Left lung (tissue), 4 donors: ENCODE measurements at regions not wholly inside any gene's neighbourhood (a gene's known extent, or its start where the extent isn't known, plus 50 kb on each side); places are given as distances from the start of the nearest gene placed in this dataset.
A peak's percentile ranks its signal among the peaks of the same experiment; 100 is the strongest.

ENCODE experiments used
- ATAC-seq: fragments of 200-7000 bp; cut with Tn5 transposase; one replicate; pipeline ENCODE4 v1.9.1; 2020; ENCODE audit warnings: moderate library complexity
- DNase-seq, 4 donors: peaks; one replicate each; pipeline ENCODE4 v3.0.0-alpha.2; 2013 to 2020
- H3K27ac ChIP-seq, 2 donors: fragments of 200-600 bp; sonication (generic) in 1 of 2; one replicate each; pipeline versions ENCODE4 v1.5.0 to v1.8.0; 2020 to 2021
- H3K27me3 ChIP-seq, 2 donors: fragments of 200-600 bp; sonication (generic) in 1 of 2; one replicate each; pipeline versions ENCODE4 v1.5.0 to v1.8.0; 2020 to 2021
- H3K36me3 ChIP-seq, 2 donors: fragments of 200-600 bp; sonication (generic) in 1 of 2; one replicate each; pipeline versions ENCODE4 v1.5.0 to v1.8.0; 2020 to 2021
- H3K4me1 ChIP-seq, 2 donors: fragments of 200-600 bp; one replicate each; pipeline ENCODE4 v1.8.0; 2021
- H3K4me3 ChIP-seq, 2 donors: fragments of 200-600 bp; sonication (generic) in 1 of 2; one replicate each; pipeline versions ENCODE4 v1.5.0 to v1.8.0; 2020 to 2021; ENCODE audit warnings: mild to moderate bottlenecking in 1 of 2
- H3K9me3 ChIP-seq, 2 donors: fragments of 200-600 bp; sonication (generic) in 1 of 2; one replicate each; pipeline versions ENCODE4 v1.5.0 to v1.8.0; 2020 to 2021
- intact Hi-C, 2 donors: fragments of 100-400 bp; cut with DNase I; formaldehyde crosslinking; loops; one replicate each; pipeline versions ENCODE4 v1.11.2 to v1.14.2; 2022
- TF ChIP-seq, protein P1 (sequence below), 2 donors: fragments of 200-600 bp; sonication (generic) in 1 of 2; IDR thresholded peaks; one replicate each; pipeline versions ENCODE4 v1.5.0 to v1.8.0; 2021; ENCODE audit warnings: antibody characterized with exemption in 2 of 2
- donor health status: DM: no; HTN: yes; CAD: no.
- donor health status: DM: no; HTN: no; CAD: no.

DNA sequence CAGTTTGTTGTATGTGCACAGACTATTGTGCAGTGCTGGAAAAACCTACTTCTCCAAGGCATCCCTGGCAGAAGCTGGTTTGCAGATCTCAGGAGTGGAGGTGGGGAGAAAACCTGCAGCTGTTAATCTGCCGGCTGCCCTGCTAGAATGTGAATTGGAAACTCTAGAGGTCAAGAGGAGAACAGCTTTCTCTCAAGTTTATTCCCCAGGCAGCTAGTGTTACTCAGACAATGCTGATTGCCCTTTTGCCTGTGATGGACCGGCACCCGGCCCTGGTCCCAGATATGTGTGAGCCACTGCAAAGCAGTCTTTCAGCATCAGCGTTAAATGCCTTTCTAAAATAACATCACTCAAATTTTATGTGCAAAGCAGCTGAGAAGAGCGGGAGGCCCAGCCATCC is 129.7 kb upstream of the TPM1 start:
- Histone ChIP-seq H3K9me3 (no peaks in the 10 kb centered on the region), H3K4me1 (no peaks in the 10 kb centered on the region), H3K36me3 (no peaks in the 10 kb centered on the region), H3K4me3 (no peak overlapping the region), H3K27me3 (no peaks in the 10 kb centered on the region), H3K27ac (no peak overlapping the region)
- TF ChIP-seq, protein P1, sequence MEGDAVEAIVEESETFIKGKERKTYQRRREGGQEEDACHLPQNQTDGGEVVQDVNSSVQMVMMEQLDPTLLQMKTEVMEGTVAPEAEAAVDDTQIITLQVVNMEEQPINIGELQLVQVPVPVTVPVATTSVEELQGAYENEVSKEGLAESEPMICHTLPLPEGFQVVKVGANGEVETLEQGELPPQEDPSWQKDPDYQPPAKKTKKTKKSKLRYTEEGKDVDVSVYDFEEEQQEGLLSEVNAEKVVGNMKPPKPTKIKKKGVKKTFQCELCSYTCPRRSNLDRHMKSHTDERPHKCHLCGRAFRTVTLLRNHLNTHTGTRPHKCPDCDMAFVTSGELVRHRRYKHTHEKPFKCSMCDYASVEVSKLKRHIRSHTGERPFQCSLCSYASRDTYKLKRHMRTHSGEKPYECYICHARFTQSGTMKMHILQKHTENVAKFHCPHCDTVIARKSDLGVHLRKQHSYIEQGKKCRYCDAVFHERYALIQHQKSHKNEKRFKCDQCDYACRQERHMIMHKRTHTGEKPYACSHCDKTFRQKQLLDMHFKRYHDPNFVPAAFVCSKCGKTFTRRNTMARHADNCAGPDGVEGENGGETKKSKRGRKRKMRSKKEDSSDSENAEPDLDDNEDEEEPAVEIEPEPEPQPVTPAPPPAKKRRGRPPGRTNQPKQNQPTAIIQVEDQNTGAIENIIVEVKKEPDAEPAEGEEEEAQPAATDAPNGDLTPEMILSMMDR (IDR thresholded peaks at IDR 0.05), result no peak
- intact Hi-C loops, result no loop called here
- ATAC-seq (peak; percentile 41), DNase-seq (no peak)

DNA sequence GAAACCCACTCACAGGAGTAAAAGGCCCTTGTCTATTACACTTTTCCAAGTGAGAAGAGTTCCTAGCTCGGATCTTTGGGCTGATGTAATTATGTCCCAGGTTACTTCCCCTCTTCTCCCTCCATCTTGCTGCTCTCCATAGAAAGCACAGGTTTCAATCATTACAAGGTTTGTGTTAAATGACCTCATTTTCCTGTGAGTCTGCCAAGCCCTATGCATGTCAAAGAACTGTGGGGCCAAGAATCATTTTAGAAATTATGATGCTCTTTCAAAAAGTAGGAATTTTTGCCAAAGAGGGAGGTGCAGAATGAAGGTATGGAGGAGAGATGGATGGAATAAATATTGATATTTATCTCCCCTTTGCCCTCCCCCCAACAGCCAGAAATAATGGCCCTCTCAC is 129.3 kb upstream of the TPM1 start:
- no peak for ATAC-seq
- H3K9me3 ChIP-seq, result no peaks in the 10 kb centered on the region
- intact Hi-C loops, result no loop called here
- no peak overlapping the region for H3K27ac ChIP-seq
- H3K36me3 ChIP-seq, result no peaks in the 10 kb centered on the region
- DNase-seq, result no peak
- TF ChIP-seq, protein P1 (IDR thresholded peaks at IDR 0.05), result no peak
- H3K4me3 ChIP-seq, result no peak overlapping the region
- no peaks in the 10 kb centered on the region for H3K27me3 ChIP-seq
- no peaks in the 10 kb centered on the region for H3K4me1 ChIP-seq

DNA sequence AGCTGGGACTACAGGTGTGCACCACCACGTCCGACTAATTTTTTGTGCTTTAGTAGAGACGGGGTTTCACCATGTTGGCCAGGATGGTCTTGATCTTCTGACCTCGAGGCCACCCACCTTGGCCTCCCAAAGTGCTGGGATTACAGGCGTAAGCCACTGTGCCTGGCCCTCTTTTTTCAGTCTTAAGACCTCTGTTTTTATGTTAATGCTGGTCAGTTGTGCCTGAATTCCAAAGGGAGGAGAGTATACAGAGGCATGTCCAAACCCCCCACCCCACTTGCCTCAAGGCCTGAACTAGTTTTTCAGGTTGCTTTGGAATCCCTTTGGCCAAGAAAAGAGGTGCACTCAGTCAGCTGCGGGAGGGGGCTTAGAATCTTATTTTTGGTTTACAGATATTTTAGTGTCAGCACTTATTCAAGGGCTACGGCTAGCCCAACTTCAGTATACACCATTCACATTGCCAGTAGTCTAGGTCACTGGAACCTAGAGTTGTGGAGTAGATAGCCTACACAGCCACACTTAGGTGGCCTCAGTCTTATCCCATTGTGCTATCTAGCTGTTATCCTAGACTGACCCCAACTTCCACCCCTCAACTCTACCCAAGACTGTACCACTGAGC is 128.0 kb upstream of the TPM1 start:
- no peak overlapping the region for H3K4me3 ChIP-seq
- no peaks in the 10 kb centered on the region for H3K36me3 ChIP-seq
- no peak for ATAC-seq
- no peaks in the 10 kb centered on the region for H3K9me3 ChIP-seq
- no peaks in the 10 kb centered on the region for H3K27me3 ChIP-seq
- H3K27ac ChIP-seq, result no peak overlapping the region
- DNase-seq, result no peak
- intact Hi-C loops, result no loop called here
- TF ChIP-seq, protein P1 (IDR thresholded peaks at IDR 0.05), result no peak
- no peaks in the 10 kb centered on the region for H3K4me1 ChIP-seq

DNA sequence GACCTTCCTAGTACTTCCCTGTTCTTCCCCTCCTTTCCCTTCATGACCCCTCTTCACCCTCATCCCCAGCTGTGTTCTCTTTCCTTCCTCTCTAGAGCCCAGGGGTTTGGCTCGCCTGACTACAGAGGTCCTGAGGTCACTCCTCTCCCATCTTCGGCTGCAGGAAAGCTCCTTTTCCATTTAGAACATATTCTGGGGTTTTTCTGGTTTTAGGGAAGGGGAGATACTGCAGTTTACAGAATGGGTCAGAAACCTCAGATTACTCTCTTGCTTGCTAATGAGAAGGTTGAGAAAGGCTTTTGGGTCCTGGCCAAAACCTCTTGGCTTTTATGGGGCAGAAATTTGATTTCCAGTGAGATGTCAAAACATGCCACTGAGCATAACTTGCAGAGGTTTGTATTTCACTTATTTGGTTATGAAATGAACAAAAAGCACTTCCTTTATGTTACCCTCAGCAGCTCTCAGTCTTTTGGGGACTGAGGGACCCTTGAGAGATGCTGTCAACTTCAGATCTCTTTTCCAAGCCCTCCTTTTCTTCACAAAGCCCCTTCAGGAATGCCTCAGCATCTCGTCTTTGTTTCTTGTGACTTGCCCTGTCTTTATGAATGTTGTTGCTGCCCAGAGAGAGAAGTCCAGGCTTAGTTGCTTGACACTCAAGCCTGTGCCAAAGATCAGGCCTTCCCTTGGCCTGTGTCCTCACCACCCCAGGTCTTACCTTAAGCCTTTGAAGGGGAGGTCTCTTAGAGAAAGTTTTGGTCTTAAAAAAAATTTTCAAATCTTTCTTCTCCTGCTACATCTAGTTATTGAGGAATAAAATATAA is 121.7 kb upstream of the TPM1 start:
- TF ChIP-seq, protein P1 (IDR thresholded peaks at IDR 0.05), result no peak
- intact Hi-C loops, result no loop called here
- no peak overlapping the region for H3K4me3 ChIP-seq
- H3K4me1 ChIP-seq, result peaks cover 3 to 18% of the 10 kb centered on the region in 2 donors
- peak in 2 of 4 donors; percentile 23 to 39 for DNase-seq
- peak; percentile 64 for ATAC-seq
- H3K9me3 ChIP-seq, result no peaks in the 10 kb centered on the region
- H3K36me3 ChIP-seq, result no peaks in the 10 kb centered on the region
- H3K27ac ChIP-seq, result no peak overlapping the region
- H3K27me3 ChIP-seq, result no peaks in the 10 kb centered on the region

DNA sequence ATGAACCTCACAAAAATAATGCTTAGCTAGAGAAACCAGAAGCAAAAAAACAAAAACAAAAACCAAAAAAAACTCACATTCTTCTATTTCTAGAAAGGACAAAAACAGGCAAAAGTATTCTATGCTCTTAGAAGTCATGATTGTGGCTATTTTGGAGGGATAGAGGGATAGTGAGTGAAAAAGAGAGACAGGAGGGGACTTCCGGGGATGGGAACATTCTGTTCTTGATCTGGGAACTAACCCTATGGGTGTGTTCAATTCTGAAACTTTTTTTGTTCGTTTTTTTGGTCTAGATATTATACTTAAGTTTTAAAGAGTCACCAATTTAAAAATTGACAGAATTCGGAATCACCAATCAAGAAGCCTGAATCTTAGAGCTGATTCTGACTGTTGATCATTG is 120.0 kb upstream of the TPM1 start:
- Histone ChIP-seq H3K4me3 (no peak overlapping the region), H3K9me3 (no peaks in the 10 kb centered on the region), H3K27me3 (no peaks in the 10 kb centered on the region), H3K4me1 (peaks cover 3 to 18% of the 10 kb centered on the region in 2 donors), H3K36me3 (no peaks in the 10 kb centered on the region), H3K27ac (no peak overlapping the region)
- intact Hi-C loops, result no loop called here
- TF ChIP-seq, protein P1 (IDR thresholded peaks at IDR 0.05), result no peak
- ATAC-seq (no peak), DNase-seq (no peak)
